ENCODE measurements at regions not wholly inside any gene's neighbourhood (a gene's known extent, or its start where the extent isn't known, plus 50 kb on each side); places are given as distances from the start of the nearest gene placed in this dataset.

- TF ChIP-seq FIP1L1 (IDR thresholded peaks at IDR 0.05; ENCODE audit: borderline replicate concordance, insufficient read depth, low read depth, low read length) (no peak), ZC3H13 (CRISPR knock-in tag; IDR thresholded peaks at IDR 0.05) (no peak), ZNF276 (CRISPR knock-in tag; IDR thresholded peaks at IDR 0.05; ENCODE audit: low read depth) (no peak), ZNF318 (CRISPR knock-in tag; IDR thresholded peaks at IDR 0.05) (no peak), GFI1 (CRISPR knock-in tag; IDR thresholded peaks at IDR 0.05; ENCODE audit: borderline replicate concordance) (no peak), TFAP4 (IDR thresholded peaks at IDR 0.05; ENCODE audit: borderline replicate concordance, low read depth) (no peak), ZNF749 (CRISPR knock-in tag; IDR thresholded peaks at IDR 0.05; ENCODE audit: borderline replicate concordance) (no peak), ZNF407 (CRISPR knock-in tag; IDR thresholded peaks at IDR 0.05; ENCODE audit: not compliant biosample characterization) (no peak)
These were observed 158.0 kb upstream of the KLF4 start (continued) for GRCh38 chr9:107647611-107648010.

All from HepG2 (cell line).